ENCODE measurements at regions not wholly inside any gene's neighbourhood (a gene's known extent, or its start where the extent isn't known, plus 50 kb on each side); places are given as distances from the start of the nearest gene placed in this dataset.

- FAIRE-seq, result no peak
- Histone ChIP-seq H3K4me3 (ENCODE audit: low read depth, low read length) (no peak overlapping the region), H3K36me3 (ENCODE audit: control insufficient read depth, insufficient read depth, low read length) (no peaks in the 10 kb centered on the region), H3K27me3 (ENCODE audit: control insufficient read depth, insufficient read depth, low read length) (no peaks in the 10 kb centered on the region)
- no peak for DNase-seq (ENCODE audit: low read depth)
- no peak for TF ChIP-seq CTCF (IDR thresholded peaks at IDR 0.05; ENCODE audit: insufficient read depth, low read length, severe bottlenecking)
These were observed 360.4 kb upstream of the ACTBL2 start for GRCh38 chr5:57843059-57843367.

- TF ChIP-seq CTCF (IDR thresholded peaks at IDR 0.05; ENCODE audit: insufficient read depth, low read length, severe bottlenecking), result no peak
- DNase-seq (ENCODE audit: low read depth) (peak; percentile 55), FAIRE-seq (no peak)
- Histone ChIP-seq H3K27me3 (ENCODE audit: control insufficient read depth, insufficient read depth, low read length) (no peaks in the 10 kb centered on the region), H3K36me3 (ENCODE audit: control insufficient read depth, insufficient read depth, low read length) (no peaks in the 10 kb centered on the region), H3K4me3 (ENCODE audit: low read depth, low read length) (no peak overlapping the region)
These were observed 359.9 kb upstream of the ACTBL2 start for GRCh38 chr5:57842364-57843058.

GRCh38 chr5:57841676-57842363 lies 359.2 kb upstream of the ACTBL2 start:
- DNase-seq (ENCODE audit: low read depth) (peak; percentile 99), FAIRE-seq (peak; percentile 85)
- Histone ChIP-seq H3K27me3 (ENCODE audit: control insufficient read depth, insufficient read depth, low read length) (no peaks in the 10 kb centered on the region), H3K36me3 (ENCODE audit: control insufficient read depth, insufficient read depth, low read length) (no peaks in the 10 kb centered on the region), H3K4me3 (ENCODE audit: low read depth, low read length) (no peak overlapping the region)
- no peak for TF ChIP-seq CTCF (IDR thresholded peaks at IDR 0.05; ENCODE audit: insufficient read depth, low read length, severe bottlenecking)

- DNase-seq (ENCODE audit: low read depth) (no peak), FAIRE-seq (no peak)
- TF ChIP-seq CTCF (IDR thresholded peaks at IDR 0.05; ENCODE audit: insufficient read depth, low read length, severe bottlenecking), result no peak
These were observed 356.9 kb upstream of the ACTBL2 start for GRCh38 chr5:57839437-57840079.

GRCh38 chr5:57839025-57839424 lies 356.4 kb upstream of the ACTBL2 start:
- DNase-seq (ENCODE audit: low read depth) (peak; percentile 94), FAIRE-seq (no peak)
- Histone ChIP-seq H3K36me3 (ENCODE audit: control insufficient read depth, insufficient read depth, low read length) (no peaks in the 10 kb centered on the region), H3K4me3 (ENCODE audit: low read depth, low read length) (no peak overlapping the region), H3K27me3 (ENCODE audit: control insufficient read depth, insufficient read depth, low read length) (no peaks in the 10 kb centered on the region)
- no peak for TF ChIP-seq CTCF (IDR thresholded peaks at IDR 0.05; ENCODE audit: insufficient read depth, low read length, severe bottlenecking)

More at GRCh38 chr5:57839437-57840079, 356.9 kb upstream of the ACTBL2 start:
- no peaks in the 10 kb centered on the region for H3K36me3 ChIP-seq (ENCODE audit: control insufficient read depth, insufficient read depth, low read length)
- H3K4me3 ChIP-seq (ENCODE audit: low read depth, low read length), result no peak overlapping the region
- H3K27me3 ChIP-seq (ENCODE audit: control insufficient read depth, insufficient read depth, low read length), result no peaks in the 10 kb centered on the region
